BE2C (cell line): ENCODE measurements at regions not wholly inside any gene's neighbourhood (a gene's known extent, or its start where the extent isn't known, plus 50 kb on each side); places are given as distances from the start of the nearest gene placed in this dataset.

Experiments
- DNase-seq: peaks from one replicate; pipeline ENCODE4 v3.0.0-alpha.2; 2020
- H3K27me3 ChIP-seq: fragments of 250-450 bp; sonication (Bioruptor Pico); 2 replicates; pipeline ENCODE4 v1.5.1; 2020; ENCODE audit warnings: mild to moderate bottlenecking
- H3K36me3 ChIP-seq: fragments of 250-450 bp; sonication (Bioruptor Pico); 2 replicates; pipeline ENCODE4 v1.5.1; 2020; ENCODE audit warnings: mild to moderate bottlenecking
- H3K4me1 ChIP-seq: fragments of 250-450 bp; sonication (Bioruptor Pico); 2 replicates; pipeline ENCODE4 v1.5.1; 2020
- H3K4me3 ChIP-seq: 2 replicates; pipeline ENCODE4 v1.5.1; 2011; ENCODE audit warnings: low read depth, low read length
- H3K9me3 ChIP-seq: fragments of 250-450 bp; sonication (Bioruptor Pico); 2 replicates; pipeline ENCODE4 v1.5.1; 2020
- TF ChIP-seq, protein P1 (sequence below): IDR thresholded peaks from 2 replicates; pipeline ENCODE4 v1.5.1; 2012; ENCODE audit warnings: mild to moderate bottlenecking, low read depth, low read length

DNA sequence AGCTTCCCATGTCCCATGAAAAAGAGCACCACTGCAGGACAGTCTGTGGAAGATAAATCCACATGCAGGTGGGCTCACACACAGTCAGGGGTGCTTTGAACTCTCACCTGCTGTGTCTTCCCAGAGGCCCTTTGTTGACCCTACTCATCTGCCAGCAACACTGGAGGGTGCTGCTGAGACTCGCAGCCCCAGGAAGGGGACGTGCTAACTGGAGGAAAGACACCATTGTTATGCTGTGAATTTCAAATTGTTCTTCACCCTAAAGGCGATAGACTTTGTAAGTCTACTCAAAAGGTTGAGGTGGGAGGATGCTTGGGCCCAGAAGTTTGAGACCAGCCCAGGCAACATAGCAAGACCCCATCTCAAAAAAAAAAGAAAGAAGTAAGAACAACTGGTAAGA lies 107.3 kb upstream of the SERP2 start:
- no peaks in the 10 kb centered on the region for H3K9me3 ChIP-seq
- DNase-seq, result no peak
- no peaks in the 10 kb centered on the region for H3K27me3 ChIP-seq
- TF ChIP-seq, protein P1, sequence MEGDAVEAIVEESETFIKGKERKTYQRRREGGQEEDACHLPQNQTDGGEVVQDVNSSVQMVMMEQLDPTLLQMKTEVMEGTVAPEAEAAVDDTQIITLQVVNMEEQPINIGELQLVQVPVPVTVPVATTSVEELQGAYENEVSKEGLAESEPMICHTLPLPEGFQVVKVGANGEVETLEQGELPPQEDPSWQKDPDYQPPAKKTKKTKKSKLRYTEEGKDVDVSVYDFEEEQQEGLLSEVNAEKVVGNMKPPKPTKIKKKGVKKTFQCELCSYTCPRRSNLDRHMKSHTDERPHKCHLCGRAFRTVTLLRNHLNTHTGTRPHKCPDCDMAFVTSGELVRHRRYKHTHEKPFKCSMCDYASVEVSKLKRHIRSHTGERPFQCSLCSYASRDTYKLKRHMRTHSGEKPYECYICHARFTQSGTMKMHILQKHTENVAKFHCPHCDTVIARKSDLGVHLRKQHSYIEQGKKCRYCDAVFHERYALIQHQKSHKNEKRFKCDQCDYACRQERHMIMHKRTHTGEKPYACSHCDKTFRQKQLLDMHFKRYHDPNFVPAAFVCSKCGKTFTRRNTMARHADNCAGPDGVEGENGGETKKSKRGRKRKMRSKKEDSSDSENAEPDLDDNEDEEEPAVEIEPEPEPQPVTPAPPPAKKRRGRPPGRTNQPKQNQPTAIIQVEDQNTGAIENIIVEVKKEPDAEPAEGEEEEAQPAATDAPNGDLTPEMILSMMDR, result no peak
- no peak overlapping the region for H3K4me3 ChIP-seq
- no peaks in the 10 kb centered on the region for H3K36me3 ChIP-seq
- peaks cover 6% of the 10 kb centered on the region for H3K4me1 ChIP-seq

DNA sequence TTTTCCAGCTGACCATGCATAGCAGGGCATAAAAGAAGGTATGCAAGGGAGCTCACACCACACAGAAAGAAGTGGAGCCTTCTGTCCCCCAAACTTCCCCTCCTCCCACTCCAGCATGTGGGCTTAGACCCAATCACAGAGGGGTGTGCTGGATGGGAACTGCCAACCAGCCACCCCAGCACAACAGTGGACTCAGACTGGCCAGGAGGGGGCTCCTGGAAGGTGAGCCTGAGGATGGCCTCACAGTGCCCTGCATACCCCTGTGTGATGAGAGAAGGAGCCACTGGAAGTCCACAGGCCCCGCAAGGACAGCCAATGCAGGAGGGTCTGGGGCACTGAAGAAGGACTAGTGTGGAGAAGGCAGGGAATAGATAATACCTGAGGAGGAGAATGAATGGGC lies 106.9 kb upstream of the SERP2 start:
- TF ChIP-seq, protein P1, result no peak
- peaks cover 10% of the 10 kb centered on the region for H3K4me1 ChIP-seq
- no peaks in the 10 kb centered on the region for H3K36me3 ChIP-seq
- no peak for DNase-seq
- H3K27me3 ChIP-seq, result no peaks in the 10 kb centered on the region
- H3K9me3 ChIP-seq, result no peaks in the 10 kb centered on the region
- H3K4me3 ChIP-seq, result no peak overlapping the region

DNA sequence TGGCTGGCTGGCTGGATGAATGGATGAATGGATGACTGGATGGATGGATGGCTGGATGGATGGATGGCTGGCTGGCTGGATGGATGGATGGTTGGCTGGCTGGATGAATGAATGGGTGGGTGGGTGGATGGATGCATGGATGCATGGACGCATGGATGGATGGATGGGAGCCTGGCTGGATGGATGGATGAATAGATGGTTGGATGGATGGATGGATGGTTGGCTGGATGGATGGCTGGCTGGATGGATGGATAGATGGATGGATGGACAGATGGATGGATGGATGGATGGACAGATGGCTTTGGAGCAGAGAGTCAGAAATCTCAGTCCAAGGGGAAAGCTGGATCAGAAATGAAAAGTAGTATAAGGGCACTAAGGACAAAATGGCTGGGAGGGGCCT lies 106.4 kb upstream of the SERP2 start:
- Histone ChIP-seq H3K9me3 (no peaks in the 10 kb centered on the region), H3K36me3 (no peaks in the 10 kb centered on the region), H3K4me1 (peaks cover 15% of the 10 kb centered on the region), H3K4me3 (no peak overlapping the region), H3K27me3 (no peaks in the 10 kb centered on the region)
- DNase-seq, result no peak
- TF ChIP-seq, protein P1, result no peak

DNA sequence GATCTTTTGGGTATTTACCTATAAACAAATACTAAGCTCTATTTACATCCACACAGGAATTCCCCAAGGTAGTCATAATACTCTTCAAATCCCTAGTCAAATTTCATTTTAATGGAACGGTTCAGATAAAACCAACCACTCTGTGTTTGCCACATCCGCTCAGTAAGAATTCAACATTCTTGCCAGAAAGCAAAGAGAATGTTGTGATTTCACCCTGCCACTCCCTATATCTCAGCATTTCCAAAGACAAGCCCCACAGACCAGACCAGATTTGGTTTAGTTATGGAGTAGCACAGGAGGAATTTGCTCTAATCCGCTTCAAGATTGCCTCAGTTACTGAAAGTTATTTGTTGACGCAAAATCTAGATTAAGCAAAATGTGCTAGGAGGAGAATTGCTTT lies 105.6 kb upstream of the SERP2 start:
- H3K27me3 ChIP-seq, result no peaks in the 10 kb centered on the region
- no peak overlapping the region for H3K4me3 ChIP-seq
- DNase-seq, result no peak
- no peaks in the 10 kb centered on the region for H3K9me3 ChIP-seq
- TF ChIP-seq, protein P1, result no peak
- H3K4me1 ChIP-seq, result peaks cover 20% of the 10 kb centered on the region
- H3K36me3 ChIP-seq, result no peaks in the 10 kb centered on the region

DNA sequence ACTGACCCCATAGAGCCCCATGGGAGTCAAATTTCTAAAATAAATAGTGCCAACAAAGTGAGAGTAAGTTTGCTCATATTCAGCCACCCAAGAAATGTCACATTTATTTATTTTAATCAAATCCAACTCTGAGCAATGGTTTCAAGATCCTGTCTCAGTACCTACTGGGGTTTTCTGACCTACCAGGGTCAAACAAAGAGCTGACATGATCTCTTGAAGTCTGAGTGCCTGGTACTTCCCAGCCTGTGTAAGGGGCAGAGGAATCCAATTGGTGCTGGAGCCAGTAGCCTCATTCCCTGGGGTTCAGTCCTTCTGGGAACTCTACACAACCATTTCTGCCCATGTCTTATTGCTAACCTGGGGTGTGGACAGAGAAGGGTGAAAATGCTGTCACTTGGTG lies 104.6 kb upstream of the SERP2 start:
- no peaks in the 10 kb centered on the region for H3K9me3 ChIP-seq
- H3K4me3 ChIP-seq, result no peak overlapping the region
- no peaks in the 10 kb centered on the region for H3K27me3 ChIP-seq
- TF ChIP-seq, protein P1, result no peak
- DNase-seq, result no peak
- no peaks in the 10 kb centered on the region for H3K36me3 ChIP-seq
- peaks cover 30% of the 10 kb centered on the region for H3K4me1 ChIP-seq

DNA sequence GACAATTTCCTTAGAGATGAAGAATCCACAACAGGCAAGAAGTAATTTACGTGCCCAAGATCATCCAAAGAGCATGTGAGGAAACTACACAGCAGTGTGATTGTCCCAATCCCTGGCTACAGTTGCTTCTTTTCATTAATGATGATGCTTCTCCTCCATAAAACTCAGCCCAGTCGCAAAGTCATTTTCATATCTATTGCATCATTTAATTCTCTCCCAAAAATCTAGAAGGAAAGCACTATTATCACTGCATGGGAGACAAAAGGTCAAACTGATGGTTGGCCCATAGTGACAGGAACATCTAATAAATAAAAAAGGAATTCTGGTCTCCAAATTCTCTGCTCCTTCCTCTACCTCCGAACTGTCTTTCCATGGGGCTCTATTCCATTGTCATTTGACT lies 103.5 kb upstream of the SERP2 start:
- DNase-seq, result no peak
- Histone ChIP-seq H3K27me3 (no peaks in the 10 kb centered on the region), H3K4me1 (peaks cover 38% of the 10 kb centered on the region), H3K9me3 (no peaks in the 10 kb centered on the region), H3K36me3 (no peaks in the 10 kb centered on the region), H3K4me3 (no peak overlapping the region)
- TF ChIP-seq, protein P1, result no peak
